ENCODE measurements at regions not wholly inside any gene's neighbourhood (a gene's known extent, or its start where the extent isn't known, plus 50 kb on each side); places are given as distances from the start of the nearest gene placed in this dataset.

DNA sequence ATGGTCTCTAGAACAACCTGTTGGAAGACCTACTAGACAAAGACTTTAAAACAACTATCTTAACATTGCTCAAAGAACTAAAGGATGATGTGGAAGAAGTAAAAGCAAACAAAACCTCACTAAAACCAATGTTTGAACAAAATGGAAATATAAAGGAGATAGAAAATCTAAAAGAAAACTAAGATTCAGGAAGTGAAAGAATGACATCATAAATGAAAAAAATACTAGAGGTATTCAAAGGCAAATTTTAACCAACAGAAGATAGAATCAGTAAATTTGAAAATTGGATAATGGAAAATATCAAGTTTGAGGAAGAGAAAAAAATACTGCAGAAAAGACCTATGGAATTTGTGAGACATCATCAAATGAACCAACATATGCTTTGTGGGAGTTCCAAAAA is 914.1 kb upstream of the GJE1 start:
- TF ChIP-seq, protein P1, sequence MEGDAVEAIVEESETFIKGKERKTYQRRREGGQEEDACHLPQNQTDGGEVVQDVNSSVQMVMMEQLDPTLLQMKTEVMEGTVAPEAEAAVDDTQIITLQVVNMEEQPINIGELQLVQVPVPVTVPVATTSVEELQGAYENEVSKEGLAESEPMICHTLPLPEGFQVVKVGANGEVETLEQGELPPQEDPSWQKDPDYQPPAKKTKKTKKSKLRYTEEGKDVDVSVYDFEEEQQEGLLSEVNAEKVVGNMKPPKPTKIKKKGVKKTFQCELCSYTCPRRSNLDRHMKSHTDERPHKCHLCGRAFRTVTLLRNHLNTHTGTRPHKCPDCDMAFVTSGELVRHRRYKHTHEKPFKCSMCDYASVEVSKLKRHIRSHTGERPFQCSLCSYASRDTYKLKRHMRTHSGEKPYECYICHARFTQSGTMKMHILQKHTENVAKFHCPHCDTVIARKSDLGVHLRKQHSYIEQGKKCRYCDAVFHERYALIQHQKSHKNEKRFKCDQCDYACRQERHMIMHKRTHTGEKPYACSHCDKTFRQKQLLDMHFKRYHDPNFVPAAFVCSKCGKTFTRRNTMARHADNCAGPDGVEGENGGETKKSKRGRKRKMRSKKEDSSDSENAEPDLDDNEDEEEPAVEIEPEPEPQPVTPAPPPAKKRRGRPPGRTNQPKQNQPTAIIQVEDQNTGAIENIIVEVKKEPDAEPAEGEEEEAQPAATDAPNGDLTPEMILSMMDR (IDR thresholded peaks at IDR 0.05; ENCODE audit: extremely low read depth, insufficient read depth, missing control alignments), result no peak
- no peak for DNase-seq (ENCODE audit: low spot score)
- in situ Hi-C loops (cut with MboI; ENCODE audit: low pct_unique_long_range_greater_than_20kb, low sequenced_read_pairs, unreplicated experiment), result no loop called here

DNA sequence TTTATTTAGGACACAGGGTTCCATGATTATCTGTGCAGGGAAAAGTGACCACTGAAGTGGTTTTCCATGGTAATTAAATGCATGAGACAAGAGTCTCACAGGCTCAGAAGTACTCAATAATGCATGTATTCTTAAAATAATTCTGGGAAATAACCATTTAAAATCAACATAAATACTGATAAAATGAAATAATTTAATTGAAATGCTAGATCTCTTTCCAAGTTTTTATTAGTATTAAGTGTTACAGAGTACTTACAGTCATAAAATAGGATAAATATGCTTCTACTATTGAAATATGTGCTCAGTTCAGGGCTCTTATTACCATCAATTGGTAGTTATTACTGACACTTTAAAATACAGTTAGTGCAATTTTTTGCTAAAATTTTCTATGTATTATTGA is 916.0 kb upstream of the GJE1 start:
- in situ Hi-C loops (cut with MboI; ENCODE audit: low pct_unique_long_range_greater_than_20kb, low sequenced_read_pairs, unreplicated experiment), result no loop called here
- TF ChIP-seq, protein P1 (IDR thresholded peaks at IDR 0.05; ENCODE audit: extremely low read depth, insufficient read depth, missing control alignments), result no peak
- no peak for DNase-seq (ENCODE audit: low spot score)

DNA sequence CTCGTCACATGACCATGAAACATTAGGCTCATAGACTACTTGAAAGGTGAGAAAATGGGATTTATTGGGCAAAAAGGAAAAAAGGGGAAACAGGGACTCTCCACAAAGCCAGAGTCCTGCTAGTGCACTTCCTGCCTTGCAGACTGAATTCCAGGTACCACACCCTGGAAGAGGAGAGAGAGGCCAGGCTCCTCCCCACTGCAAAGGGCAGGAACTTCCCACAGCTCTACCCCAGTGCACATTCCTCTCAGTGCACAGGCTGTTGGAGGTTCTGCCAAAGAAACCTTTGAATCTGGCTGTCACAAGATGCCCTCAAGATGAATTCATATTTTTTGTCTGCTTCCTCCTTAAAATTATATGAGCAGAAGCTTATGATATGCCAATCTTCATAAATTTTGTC is 920.4 kb upstream of the GJE1 start:
- in situ Hi-C loops (cut with MboI; ENCODE audit: low pct_unique_long_range_greater_than_20kb, low sequenced_read_pairs, unreplicated experiment), result no loop called here
- TF ChIP-seq, protein P1 (IDR thresholded peaks at IDR 0.05; ENCODE audit: extremely low read depth, insufficient read depth, missing control alignments), result no peak
- no peak for DNase-seq (ENCODE audit: low spot score)

DNA sequence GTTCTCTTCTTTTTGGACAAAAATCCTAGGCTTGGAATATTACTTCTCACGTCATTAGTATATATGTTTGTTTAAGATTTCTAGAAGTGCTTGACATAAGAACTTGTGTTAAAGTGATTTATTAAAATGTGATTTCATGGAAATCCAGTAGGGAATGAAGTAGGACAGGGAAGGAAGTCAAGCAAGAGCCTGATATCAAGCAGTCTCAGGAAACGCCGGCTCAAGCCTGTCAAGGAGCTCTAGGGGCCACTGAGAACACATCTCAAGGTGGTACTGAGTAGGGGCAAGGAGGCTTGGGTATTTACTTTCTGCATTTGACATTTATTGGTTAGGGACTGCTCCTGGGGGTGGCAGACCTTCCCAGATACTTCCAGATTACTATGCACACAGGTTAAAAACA is 920.9 kb upstream of the GJE1 start:
- DNase-seq (ENCODE audit: low spot score), result no peak
- TF ChIP-seq, protein P1 (IDR thresholded peaks at IDR 0.05; ENCODE audit: extremely low read depth, insufficient read depth, missing control alignments), result no peak
- in situ Hi-C loops (cut with MboI; ENCODE audit: low pct_unique_long_range_greater_than_20kb, low sequenced_read_pairs, unreplicated experiment), result no loop called here

DNA sequence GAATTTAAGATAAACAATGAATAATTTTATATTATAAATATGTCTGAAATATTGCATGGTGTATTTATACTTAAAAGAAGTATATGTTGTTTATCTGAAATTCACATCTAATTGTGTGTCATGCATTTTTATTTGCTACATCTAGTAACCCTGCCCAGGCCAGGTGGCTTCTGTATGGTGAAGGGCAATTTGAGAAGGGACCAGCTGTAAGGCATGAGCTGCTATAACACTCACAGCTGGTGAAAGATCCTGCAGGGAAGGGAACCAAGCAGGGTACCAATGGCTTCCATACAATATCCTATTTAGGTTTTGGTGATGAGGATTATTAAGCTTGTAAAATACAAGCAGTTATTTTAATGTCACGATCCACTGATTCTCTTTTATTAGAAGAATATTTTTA is 921.8 kb upstream of the GJE1 start:
- TF ChIP-seq, protein P1 (IDR thresholded peaks at IDR 0.05; ENCODE audit: extremely low read depth, insufficient read depth, missing control alignments), result no peak
- in situ Hi-C loops (cut with MboI; ENCODE audit: low pct_unique_long_range_greater_than_20kb, low sequenced_read_pairs, unreplicated experiment), result no loop called here
- DNase-seq (ENCODE audit: low spot score), result no peak

DNA sequence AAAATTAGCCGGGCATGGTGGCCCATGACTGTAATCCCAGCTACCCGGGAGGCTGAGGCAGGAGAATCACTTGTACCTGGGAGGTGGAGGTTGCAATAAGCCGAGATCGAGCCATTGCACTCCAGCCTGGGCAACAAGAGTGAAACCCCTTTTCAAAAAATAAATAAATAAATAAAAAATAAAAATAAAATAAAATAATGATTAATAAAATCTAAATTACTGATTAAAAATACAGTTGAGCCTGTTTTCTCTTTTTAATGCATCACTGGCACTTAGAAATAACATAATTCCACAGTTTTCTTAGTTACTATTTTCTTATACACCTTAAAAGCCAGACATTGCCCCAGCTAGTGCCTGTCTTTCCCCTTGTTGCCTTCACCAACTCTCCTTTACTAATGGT is 922.8 kb upstream of the GJE1 start:
- no peak for DNase-seq (ENCODE audit: low spot score)
- TF ChIP-seq, protein P1 (IDR thresholded peaks at IDR 0.05; ENCODE audit: extremely low read depth, insufficient read depth, missing control alignments), result no peak
- in situ Hi-C loops (cut with MboI; ENCODE audit: low pct_unique_long_range_greater_than_20kb, low sequenced_read_pairs, unreplicated experiment), result no loop called here

DNA sequence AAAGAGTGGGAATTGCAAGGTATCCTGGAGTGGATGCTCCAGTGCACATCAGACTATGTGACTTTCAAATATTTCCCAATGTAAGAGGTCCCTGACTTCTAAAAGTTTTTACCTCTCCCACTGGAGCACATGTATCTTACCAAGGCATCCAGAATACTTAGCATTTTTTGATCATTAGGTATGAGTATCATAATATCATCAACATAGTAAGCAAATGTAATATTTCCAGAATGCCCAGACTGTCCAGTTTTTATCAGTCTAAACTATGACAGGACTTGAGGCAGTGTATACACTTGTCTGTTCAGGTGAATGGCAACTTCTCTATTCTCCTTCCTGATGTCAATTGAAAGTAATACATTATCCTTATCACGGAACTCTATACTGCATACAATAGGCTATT is 924.6 kb upstream of the GJE1 start:
- TF ChIP-seq, protein P1 (IDR thresholded peaks at IDR 0.05; ENCODE audit: extremely low read depth, insufficient read depth, missing control alignments), result no peak
- in situ Hi-C loops (cut with MboI; ENCODE audit: low pct_unique_long_range_greater_than_20kb, low sequenced_read_pairs, unreplicated experiment), result no loop called here
- no peak for DNase-seq (ENCODE audit: low spot score)
